Coronary artery (tissue), 2 donors: ENCODE measurements at regions not wholly inside any gene's neighbourhood (a gene's known extent, or its start where the extent isn't known, plus 50 kb on each side); places are given as distances from the start of the nearest gene placed in this dataset.

Experiments used
- DNase-seq: peaks from one replicate; pipeline ENCODE4 v3.0.0-alpha.2; 2017; ENCODE audit warnings: low spot score
- H3K27ac ChIP-seq, 2 donors: fragments of 200-600 bp; sonication (generic); one replicate each; pipeline ENCODE4 v1.5.1; 2016 to 2019
- H3K4me3 ChIP-seq: fragments of 200-600 bp; sonication (generic); 2 replicates; pipeline ENCODE4 v1.5.1; 2016; ENCODE audit warnings: mild to moderate bottlenecking, moderate library complexity
- CTCF ChIP-seq: fragments of 200-600 bp; sonication (generic); IDR thresholded peaks from one replicate; pipeline ENCODE4 v1.5.1; 2019; ENCODE audit warnings: antibody characterized with exemption

- H3K4me3 ChIP-seq = no peak overlapping the region
- no peak for TF ChIP-seq CTCF
- DNase-seq = no peak
- H3K27ac ChIP-seq = no peak overlapping the region
Observed at GRCh38 chr16:65497571-65497970, 375.7 kb upstream of the CDH11 start.

- no peak for TF ChIP-seq CTCF
- Histone ChIP-seq H3K4me3 (no peak overlapping the region), H3K27ac (no peak overlapping the region)
- no peak for DNase-seq
Observed at GRCh38 chr16:65495106-65495505, 373.2 kb upstream of the CDH11 start.

DNA sequence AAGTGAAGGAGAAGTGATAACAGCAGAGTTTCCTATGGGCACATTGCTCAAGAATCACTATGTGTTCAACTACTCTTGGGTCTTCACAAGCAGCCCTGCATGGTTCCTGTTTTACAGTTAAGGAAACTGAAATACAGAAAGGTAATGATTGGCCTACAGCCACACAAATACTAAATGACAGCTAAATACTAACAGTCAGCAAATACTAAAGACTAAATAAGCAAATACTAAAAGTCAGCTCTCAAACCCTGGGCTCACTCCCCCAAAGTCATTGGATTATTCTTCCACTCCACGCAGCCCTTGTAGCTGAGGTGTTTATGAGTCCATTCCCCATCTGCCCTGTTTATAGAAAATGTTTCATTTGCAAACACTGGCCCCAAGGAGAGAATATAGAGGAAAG lies 372.7 kb upstream of the CDH11 start:
- H3K4me3 ChIP-seq = no peak overlapping the region
- DNase-seq = no peak
- H3K27ac ChIP-seq = no peak overlapping the region
- TF ChIP-seq CTCF = no peak

- Histone ChIP-seq H3K4me3 (no peak overlapping the region), H3K27ac (no peak overlapping the region)
- no peak for TF ChIP-seq CTCF
- DNase-seq = no peak
Observed at GRCh38 chr16:65494080-65494479, 372.2 kb upstream of the CDH11 start.

- DNase-seq = no peak
- TF ChIP-seq CTCF = no peak
- H3K27ac ChIP-seq = no peak overlapping the region
- no peak overlapping the region for H3K4me3 ChIP-seq
Observed at GRCh38 chr16:65490286-65490685, 368.4 kb upstream of the CDH11 start.

- DNase-seq = no peak
- no peak overlapping the region for H3K4me3 ChIP-seq
- TF ChIP-seq CTCF = no peak
- H3K27ac ChIP-seq = no peak overlapping the region
Observed at GRCh38 chr16:65489531-65490023, 367.7 kb upstream of the CDH11 start.

DNA sequence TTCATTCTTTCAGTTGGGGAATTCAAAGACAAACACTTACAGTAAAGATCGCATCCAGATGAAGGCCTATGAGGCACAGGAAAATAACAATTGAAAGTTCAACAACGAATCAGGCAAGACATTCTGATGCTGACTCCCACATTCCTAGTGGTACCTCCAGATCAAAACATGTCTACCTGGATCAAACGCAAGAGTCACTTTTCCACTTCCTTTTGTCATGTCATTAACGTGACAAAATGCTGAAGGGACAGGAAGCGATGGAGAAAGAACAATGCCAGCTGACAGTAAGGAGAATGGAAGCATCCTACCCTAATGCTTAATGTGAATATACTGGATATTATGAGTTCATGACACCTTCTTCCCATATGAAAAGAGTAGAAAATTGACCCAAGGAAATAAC lies 365.4 kb upstream of the CDH11 start:
- TF ChIP-seq CTCF = no peak
- H3K4me3 ChIP-seq = no peak overlapping the region
- DNase-seq = no peak
- no peak overlapping the region for H3K27ac ChIP-seq
